ENCODE measurements at regions not wholly inside any gene's neighbourhood (a gene's known extent, or its start where the extent isn't known, plus 50 kb on each side); places are given as distances from the start of the nearest gene placed in this dataset.

DNA sequence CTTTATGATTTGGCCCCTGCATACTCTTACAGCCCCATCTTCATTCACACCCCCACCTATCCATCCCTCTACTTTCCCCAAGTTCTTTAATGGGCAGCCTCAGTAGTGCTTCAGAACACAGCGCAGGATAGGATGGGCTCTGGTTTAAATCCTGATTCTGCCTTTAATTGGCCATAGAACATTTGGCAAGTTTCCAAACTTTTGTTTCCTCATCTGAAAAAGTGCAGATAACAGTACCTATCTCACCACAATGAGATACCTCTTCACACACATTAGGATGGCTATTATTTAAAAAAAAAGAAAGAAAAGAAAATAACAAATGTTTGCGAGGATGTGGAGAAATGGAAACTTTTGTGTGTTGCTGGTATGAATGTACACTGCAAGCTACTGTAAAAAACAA lies 142.5 kb upstream of the VANGL1 start (continued):
- TF ChIP-seq ZSCAN20 (CRISPR knock-in tag; IDR thresholded peaks at IDR 0.05; ENCODE audit: borderline replicate concordance) (no peak), ZNF672 (CRISPR knock-in tag; IDR thresholded peaks at IDR 0.05) (no peak), ZNF616 (CRISPR knock-in tag; IDR thresholded peaks at IDR 0.05; ENCODE audit: low read depth) (no peak)

GRCh38 chr1:115496904-115497527 lies 144.8 kb upstream of the VANGL1 start:
- no peaks in the 10 kb centered on the region for H3K79me2 ChIP-seq (ENCODE audit: insufficient read depth, low read length)
- BruUV-seq (replicated peaks), result no TSS peak
- ChIA-PET CTCF (ENCODE audit: low intra/inter-chr PET ratio, low total read pairs) (no interaction called here), POLR2A (no interaction called here)
- no peak for DNase-seq (ENCODE audit: low spot score)
- no peak overlapping the region for H3K27ac ChIP-seq (ENCODE audit: extremely low read length, insufficient read depth, low read length)
- intact Hi-C loops (cut with micrococcal nuclease; ENCODE audit: unreplicated experiment) (no loop called here), in situ Hi-C loops (cut with HindIII; ENCODE audit: extremely low pct_ligation_motif_present, low pct_unique_long_range_greater_than_20kb) (no loop called here)
- no peak overlapping the region for H2AFZ ChIP-seq (ENCODE audit: low read length)
- 0% methylated on average over 4 of the region's 4 CpGs for WGBS (ENCODE audit: low lambda C conversion rate)
- no peak for FAIRE-seq
- H3K4me2 ChIP-seq (ENCODE audit: low read depth, low read length), result no peak overlapping the region
- no peaks in the 10 kb centered on the region for H3K36me3 ChIP-seq (replicated peaks in 1 of 2; ENCODE audit: control insufficient read depth in 1 of 2, insufficient read depth in 2 of 2, low read length in 2 of 2)
- H3K9me3 ChIP-seq (ENCODE audit: low read length), result no peaks in the 10 kb centered on the region
- TF ChIP-seq USF2 (IDR thresholded peaks at IDR 0.05; ENCODE audit: low read depth, low read length), result no peak
- no peak for TF ChIP-seq USF2 (CRISPR knock-in tag; IDR thresholded peaks at IDR 0.05; ENCODE audit: borderline replicate concordance)
- no peak for TF ChIP-seq SIX1 (CRISPR knock-in tag; IDR thresholded peaks at IDR 0.05; ENCODE audit: borderline replicate concordance)
- H4K20me1 ChIP-seq (ENCODE audit: insufficient read depth, low read length), result no peaks in the 10 kb centered on the region
- H3K4me3 ChIP-seq (replicated peaks in 1 of 3; ENCODE audit: insufficient read depth in 1 of 3, low read depth in 2 of 3, low read length in 3 of 3), result no peak overlapping the region
- no peak overlapping the region for H3K9ac ChIP-seq (ENCODE audit: insufficient read depth, low read depth, low read length)
- H3K27me3 ChIP-seq (ENCODE audit: control insufficient read depth in 1 of 2, insufficient read depth in 2 of 2, low read length in 2 of 2), result no peaks in the 10 kb centered on the region; a peak in 1 of 5 replicates
- ATAC-seq, result no peak
- H3K4me1 ChIP-seq (ENCODE audit: insufficient read depth, low read length), result no peaks in the 10 kb centered on the region

Data from HepG2 (cell line).